ENCODE measurements at regions not wholly inside any gene's neighbourhood (a gene's known extent, or its start where the extent isn't known, plus 50 kb on each side); places are given as distances from the start of the nearest gene placed in this dataset.

- TF ChIP-seq CTCF (IDR thresholded peaks at IDR 0.05; ENCODE audit: low read depth, low read length, poor library complexity, severe bottlenecking): no peak
- TF ChIP-seq EZH2phosphoT487 (IDR thresholded peaks at IDR 0.05; ENCODE audit: borderline replicate concordance, low read length): no peak
Measured at GRCh38 chr13:90281709-90282108, 1065.8 kb upstream of the MIR17HG start.
